Lower lobe of right lung (tissue), 2 donors: ENCODE measurements at regions not wholly inside any gene's neighbourhood (a gene's known extent, or its start where the extent isn't known, plus 50 kb on each side); places are given as distances from the start of the nearest gene placed in this dataset.

Experiments
- ATAC-seq, 2 donors: fragments of 200-7000 bp; cut with Tn5 transposase; one replicate each; pipeline ENCODE4 v1.9.1; 2020 to 2022; ENCODE audit warnings: mild to moderate bottlenecking in 2 of 2, moderate library complexity in 2 of 2
- DNase-seq: peaks from one replicate; pipeline ENCODE4 v3.0.0-alpha.2; 2020
- H3K27ac ChIP-seq: fragments of 200-600 bp; one replicate; pipeline ENCODE4 v1.8.0; 2022
- H3K27me3 ChIP-seq: fragments of 200-600 bp; one replicate; pipeline ENCODE4 v1.8.0; 2022; ENCODE audit warnings: low read depth
- H3K36me3 ChIP-seq: fragments of 200-600 bp; one replicate; pipeline ENCODE4 v1.8.0; 2022; ENCODE audit warnings: mild to moderate bottlenecking
- H3K4me1 ChIP-seq: fragments of 200-600 bp; one replicate; pipeline ENCODE4 v1.8.0; 2022
- H3K4me3 ChIP-seq: fragments of 200-600 bp; one replicate; pipeline ENCODE4 v1.8.0; 2022; ENCODE audit warnings: mild to moderate bottlenecking
- H3K9me3 ChIP-seq: fragments of 200-600 bp; one replicate; pipeline ENCODE4 v1.8.0; 2022
- intact Hi-C: fragments of 100-400 bp; cut with DNase I; formaldehyde crosslinking; loops from one replicate; pipeline ENCODE4 v1.11.0; 2022
- TF ChIP-seq, protein P1 (sequence below): fragments of 200-600 bp; IDR thresholded peaks from one replicate; pipeline ENCODE4 v1.8.0; 2022; ENCODE audit warnings: antibody characterized with exemption, mild to moderate bottlenecking
- donor health status: DM: no; HTN: yes; CAD: no; lungs with severe emphysema.

DNA sequence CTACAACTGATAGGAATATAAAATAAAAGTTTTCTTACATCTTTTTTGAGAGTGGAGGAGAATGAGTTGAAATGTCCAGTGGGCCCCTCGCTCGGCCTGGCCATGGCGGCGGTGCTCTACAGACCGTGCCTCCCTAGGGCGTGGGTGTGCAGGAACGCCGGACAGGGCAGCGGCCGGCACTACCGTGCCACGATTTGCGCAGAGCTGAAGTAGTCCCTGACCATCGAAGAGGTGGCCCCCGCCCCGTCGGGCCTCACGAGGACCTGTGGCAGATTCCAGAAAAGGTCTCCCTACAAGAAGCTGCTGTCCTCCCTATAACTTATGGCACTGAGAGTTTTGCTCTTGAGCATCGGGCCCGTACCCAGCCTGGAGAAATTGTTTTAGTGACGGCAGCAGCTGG, 228.9 kb upstream of the ARHGAP24 start:
- H3K9me3 ChIP-seq = no peaks in the 10 kb centered on the region
- no peak overlapping the region for H3K27ac ChIP-seq
- intact Hi-C loops = no loop called here
- no peaks in the 10 kb centered on the region for H3K36me3 ChIP-seq
- TF ChIP-seq, protein P1, sequence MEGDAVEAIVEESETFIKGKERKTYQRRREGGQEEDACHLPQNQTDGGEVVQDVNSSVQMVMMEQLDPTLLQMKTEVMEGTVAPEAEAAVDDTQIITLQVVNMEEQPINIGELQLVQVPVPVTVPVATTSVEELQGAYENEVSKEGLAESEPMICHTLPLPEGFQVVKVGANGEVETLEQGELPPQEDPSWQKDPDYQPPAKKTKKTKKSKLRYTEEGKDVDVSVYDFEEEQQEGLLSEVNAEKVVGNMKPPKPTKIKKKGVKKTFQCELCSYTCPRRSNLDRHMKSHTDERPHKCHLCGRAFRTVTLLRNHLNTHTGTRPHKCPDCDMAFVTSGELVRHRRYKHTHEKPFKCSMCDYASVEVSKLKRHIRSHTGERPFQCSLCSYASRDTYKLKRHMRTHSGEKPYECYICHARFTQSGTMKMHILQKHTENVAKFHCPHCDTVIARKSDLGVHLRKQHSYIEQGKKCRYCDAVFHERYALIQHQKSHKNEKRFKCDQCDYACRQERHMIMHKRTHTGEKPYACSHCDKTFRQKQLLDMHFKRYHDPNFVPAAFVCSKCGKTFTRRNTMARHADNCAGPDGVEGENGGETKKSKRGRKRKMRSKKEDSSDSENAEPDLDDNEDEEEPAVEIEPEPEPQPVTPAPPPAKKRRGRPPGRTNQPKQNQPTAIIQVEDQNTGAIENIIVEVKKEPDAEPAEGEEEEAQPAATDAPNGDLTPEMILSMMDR = no peak
- H3K4me3 ChIP-seq = no peak overlapping the region
- DNase-seq (no peak), ATAC-seq (no peak)
- no peaks in the 10 kb centered on the region for H3K27me3 ChIP-seq
- no peaks in the 10 kb centered on the region for H3K4me1 ChIP-seq

DNA sequence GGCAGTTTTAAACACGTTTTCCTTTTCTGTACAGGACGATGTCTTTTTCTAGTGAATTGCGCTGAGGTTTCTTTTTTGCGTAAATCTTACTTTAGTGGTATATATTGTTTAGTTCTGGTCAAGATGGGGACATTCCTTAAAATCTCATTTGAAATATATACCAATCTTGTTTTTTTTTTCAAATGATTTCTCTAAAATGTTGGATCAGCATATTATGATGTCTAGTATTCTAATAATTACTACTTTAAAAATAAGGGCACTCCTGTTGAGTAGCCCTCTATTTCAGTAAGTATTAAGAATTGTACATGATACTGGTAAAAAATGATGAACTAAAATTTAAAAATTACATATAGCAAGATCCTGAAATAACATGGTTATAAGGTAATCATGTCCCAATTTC, 224.1 kb upstream of the ARHGAP24 start:
- Histone ChIP-seq H3K4me1 (no peaks in the 10 kb centered on the region), H3K9me3 (peaks cover 11% of the 10 kb centered on the region), H3K27me3 (no peaks in the 10 kb centered on the region), H3K27ac (no peak overlapping the region), H3K36me3 (no peaks in the 10 kb centered on the region), H3K4me3 (no peak overlapping the region)
- ATAC-seq = no peak
- TF ChIP-seq, protein P1 = no peak
- intact Hi-C loops = no loop called here
- no peak for DNase-seq

DNA sequence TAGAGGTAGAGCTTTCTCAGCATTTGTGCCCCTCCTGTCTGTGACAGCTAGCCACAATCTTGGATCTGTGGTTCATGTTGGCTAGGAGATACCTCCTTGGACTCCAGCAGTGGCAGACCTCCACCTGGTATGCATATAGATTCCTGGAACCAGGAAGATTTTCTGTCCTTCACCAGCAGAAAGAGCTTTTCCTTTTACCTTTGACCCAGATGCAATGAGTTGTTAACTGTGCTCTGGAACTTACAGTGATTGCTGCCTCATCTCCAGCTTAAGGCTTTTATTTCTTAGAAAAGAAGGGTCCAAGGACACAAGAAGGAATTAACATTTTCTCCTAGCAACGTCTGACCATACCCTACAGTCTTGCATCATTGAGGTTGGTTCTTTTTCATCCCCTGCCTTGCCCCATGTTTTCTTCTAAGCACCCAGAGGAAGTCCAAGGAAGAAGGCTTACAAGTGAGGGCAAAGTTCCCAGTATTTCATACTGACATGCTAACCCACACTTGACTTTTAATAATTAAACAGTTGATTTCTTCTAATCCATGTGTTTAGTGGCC, 217.1 kb upstream of the ARHGAP24 start:
- Histone ChIP-seq H3K36me3 (no peaks in the 10 kb centered on the region), H3K27ac (no peak overlapping the region), H3K4me3 (no peak overlapping the region), H3K4me1 (no peaks in the 10 kb centered on the region), H3K9me3 (peaks cover 11% of the 10 kb centered on the region), H3K27me3 (no peaks in the 10 kb centered on the region)
- ATAC-seq (no peak), DNase-seq (no peak)
- TF ChIP-seq, protein P1 = no peak
- intact Hi-C loops = no loop called here

DNA sequence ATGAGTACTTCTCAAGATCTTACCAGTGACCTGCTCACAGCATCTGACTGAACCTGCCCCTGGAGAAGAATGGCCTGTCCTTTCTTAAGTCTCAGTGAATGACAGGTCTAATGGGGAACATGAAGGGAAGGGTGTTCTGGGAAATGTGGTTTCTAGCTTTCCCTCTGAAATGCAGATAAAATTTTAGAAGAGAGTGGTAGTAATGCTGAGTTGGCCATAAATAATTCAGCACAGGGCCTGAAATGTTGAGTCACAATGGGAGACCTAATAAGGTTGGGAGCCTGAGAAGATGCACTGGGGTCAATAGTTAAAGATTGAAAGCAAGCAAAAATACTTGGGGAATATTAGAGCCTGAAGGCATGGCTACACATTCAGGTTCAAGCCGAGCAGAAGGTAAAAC, 214.9 kb upstream of the ARHGAP24 start:
- no peaks in the 10 kb centered on the region for H3K36me3 ChIP-seq
- TF ChIP-seq, protein P1 = no peak
- H3K9me3 ChIP-seq = no peaks in the 10 kb centered on the region
- no peak for ATAC-seq
- H3K4me1 ChIP-seq = no peaks in the 10 kb centered on the region
- no peak for DNase-seq
- H3K27me3 ChIP-seq = no peaks in the 10 kb centered on the region
- no peak overlapping the region for H3K27ac ChIP-seq
- H3K4me3 ChIP-seq = no peak overlapping the region
- intact Hi-C loops = no loop called here

DNA sequence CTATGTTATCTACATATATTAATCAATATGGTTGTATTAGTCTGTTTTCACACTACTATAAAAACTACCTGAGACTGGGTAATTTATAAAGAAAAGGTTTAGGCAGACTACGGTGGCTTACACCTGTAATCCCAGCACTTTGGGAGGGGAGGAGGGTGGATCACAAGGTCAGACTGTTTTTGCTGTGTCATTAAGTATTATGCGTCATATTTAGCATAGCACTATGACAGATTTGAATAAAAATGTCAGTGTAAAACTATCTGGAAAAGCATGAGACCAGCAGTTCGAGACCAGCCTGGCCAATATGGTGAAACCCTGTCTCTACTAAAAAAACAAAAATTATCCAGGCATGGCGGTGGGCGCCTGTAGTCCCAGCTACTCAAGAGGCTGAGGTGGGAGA, 209.7 kb upstream of the ARHGAP24 start:
- Histone ChIP-seq H3K4me3 (no peak overlapping the region), H3K9me3 (no peaks in the 10 kb centered on the region), H3K4me1 (no peaks in the 10 kb centered on the region), H3K27me3 (no peaks in the 10 kb centered on the region), H3K27ac (no peak overlapping the region), H3K36me3 (no peaks in the 10 kb centered on the region)
- ATAC-seq (no peak), DNase-seq (no peak)
- TF ChIP-seq, protein P1 = no peak
- intact Hi-C loops = no loop called here

GRCh38 chr4:85268188-85268587, 206.8 kb upstream of the ARHGAP24 start:
- no peaks in the 10 kb centered on the region for H3K36me3 ChIP-seq
- H3K27me3 ChIP-seq = no peaks in the 10 kb centered on the region
- H3K27ac ChIP-seq = no peak overlapping the region
- intact Hi-C loops = no loop called here
- TF ChIP-seq, protein P1 = no peak
- H3K4me1 ChIP-seq = no peaks in the 10 kb centered on the region
- no peaks in the 10 kb centered on the region for H3K9me3 ChIP-seq
- DNase-seq (no peak), ATAC-seq (no peak)
- H3K4me3 ChIP-seq = no peak overlapping the region
